HG03460 (cell line): ENCODE measurements at regions not wholly inside any gene's neighbourhood (a gene's known extent, or its start where the extent isn't known, plus 50 kb on each side); places are given as distances from the start of the nearest gene placed in this dataset.

Source experiments
- ATAC-seq: cut with Tn5 transposase; IDR thresholded peaks from one replicate; pipeline ENCODE4 v1.9.1; 2021; ENCODE audit not compliant: unreplicated experiment

DNA sequence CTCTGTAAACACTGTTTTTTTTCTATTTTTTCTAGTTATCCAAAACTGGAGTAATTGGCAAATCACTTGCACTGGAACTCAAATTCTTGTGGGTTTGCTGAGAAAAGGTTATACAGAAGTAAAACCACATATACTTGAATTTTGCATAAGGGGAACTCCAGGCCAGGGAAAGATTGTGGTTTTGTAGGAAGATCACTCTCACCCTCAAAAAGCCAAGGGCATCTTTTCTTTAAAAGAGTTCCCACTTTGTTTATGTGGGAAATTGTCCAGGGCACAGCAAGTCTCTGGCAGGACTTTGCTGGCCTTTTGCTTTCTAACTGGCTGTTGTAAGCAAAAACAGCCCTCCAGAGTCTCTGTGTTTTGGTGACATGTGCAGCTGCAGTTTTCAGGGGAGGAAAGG lies 340.3 kb upstream of the RBMS3 start:
- ATAC-seq = peak; percentile 85

- no peak for ATAC-seq
Measured at GRCh38 chr3:28940994-28941393, 339.9 kb upstream of the RBMS3 start.

DNA sequence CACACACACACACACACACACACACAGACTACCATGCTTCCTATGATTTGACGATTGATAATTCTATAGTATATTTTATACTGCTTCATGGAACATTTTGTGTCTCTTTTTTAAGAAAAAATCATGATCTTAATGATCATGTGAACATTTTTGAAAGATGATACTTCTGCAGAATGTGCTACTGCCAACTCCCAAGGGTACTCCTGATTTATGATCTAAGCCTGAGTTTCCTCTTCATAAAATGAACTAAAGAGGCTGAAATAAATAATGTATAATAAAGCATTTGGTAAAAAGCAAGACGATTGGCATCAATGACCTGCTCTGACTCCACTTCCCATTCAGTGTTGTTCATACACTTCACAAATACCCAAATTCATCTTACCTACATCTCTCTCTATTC lies 333.8 kb upstream of the RBMS3 start:
- ATAC-seq = no peak

DNA sequence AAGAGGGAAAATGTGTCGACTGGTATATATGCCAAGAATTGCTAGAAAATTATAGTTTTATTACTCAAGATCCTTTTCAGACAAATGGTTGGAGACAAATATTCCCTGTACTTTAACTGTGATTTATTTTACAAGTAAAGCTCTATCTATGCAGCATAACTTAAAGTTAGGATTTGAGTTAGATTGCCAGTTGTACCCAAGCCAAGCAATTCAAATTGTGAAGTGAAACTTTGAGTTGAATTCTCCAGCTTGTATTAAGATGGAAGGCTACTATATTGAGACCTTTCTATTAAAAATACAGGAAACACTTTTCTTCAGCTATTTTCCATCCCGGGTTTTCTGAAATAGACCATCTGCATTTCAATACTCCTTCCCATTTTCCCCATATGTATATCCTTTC lies 333.1 kb upstream of the RBMS3 start:
- no peak for ATAC-seq

- no peak for ATAC-seq
Measured at GRCh38 chr3:28948685-28949084, 332.2 kb upstream of the RBMS3 start.

DNA sequence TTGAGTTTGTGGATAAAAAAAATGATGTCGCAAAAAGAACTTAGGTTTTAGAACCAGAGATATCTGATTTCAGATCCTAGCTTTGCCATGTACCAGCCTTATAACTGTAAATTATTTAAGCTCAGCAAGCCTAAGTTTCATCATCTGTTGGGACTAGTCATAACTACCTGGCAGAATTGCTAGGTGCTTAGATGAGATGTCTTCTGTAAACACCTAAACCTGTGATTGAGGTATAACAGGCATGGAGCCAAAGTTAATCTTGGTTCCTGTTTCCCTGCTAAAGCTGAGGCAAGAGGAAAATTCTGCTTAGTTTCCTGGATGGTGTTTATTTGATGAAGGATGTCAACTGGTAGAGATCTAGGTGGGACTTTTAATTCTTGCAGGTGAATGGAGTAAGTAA lies 331.3 kb upstream of the RBMS3 start:
- no peak for ATAC-seq

DNA sequence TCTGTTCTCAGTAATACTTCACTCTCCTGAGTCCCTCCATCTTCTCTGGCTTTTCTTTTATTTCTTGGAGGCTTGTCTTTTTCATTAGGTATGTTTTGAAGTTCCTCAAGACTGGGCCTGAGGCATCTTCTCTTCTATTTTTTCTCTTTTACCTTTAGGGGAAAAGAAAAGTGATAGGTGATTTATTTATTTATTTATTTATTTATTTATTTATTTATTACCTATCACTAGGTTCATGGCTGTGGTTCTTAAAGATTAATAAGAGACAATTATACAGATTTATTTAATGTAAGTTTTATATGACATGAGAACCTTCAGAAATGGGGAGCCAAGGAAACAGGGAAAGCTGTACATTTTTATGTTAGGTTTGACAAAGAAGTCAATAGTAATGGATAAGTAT lies 330.3 kb upstream of the RBMS3 start:
- ATAC-seq = no peak

- no peak for ATAC-seq
Measured at GRCh38 chr3:28951772-28952556, 328.9 kb upstream of the RBMS3 start.

DNA sequence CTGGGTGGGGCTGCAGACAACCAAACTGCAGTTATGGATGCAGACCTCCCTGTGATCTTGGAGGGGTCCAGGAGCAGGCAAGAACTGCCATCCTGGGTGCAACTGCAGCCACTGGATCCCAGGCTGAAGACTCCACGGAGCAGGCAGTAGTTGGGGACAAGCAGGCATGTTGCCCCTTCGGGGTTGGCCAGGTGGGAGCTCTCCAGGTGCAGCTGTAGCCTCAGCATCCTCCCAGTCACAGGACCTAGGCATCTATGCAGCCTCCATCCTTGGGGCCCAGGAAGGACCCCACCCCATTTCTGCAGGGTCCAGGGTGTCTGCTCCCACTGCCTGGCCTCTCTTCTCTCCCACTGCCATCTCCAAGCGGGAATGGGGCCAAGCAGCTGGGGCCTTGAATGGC lies 322.2 kb upstream of the RBMS3 start:
- ATAC-seq = no peak

DNA sequence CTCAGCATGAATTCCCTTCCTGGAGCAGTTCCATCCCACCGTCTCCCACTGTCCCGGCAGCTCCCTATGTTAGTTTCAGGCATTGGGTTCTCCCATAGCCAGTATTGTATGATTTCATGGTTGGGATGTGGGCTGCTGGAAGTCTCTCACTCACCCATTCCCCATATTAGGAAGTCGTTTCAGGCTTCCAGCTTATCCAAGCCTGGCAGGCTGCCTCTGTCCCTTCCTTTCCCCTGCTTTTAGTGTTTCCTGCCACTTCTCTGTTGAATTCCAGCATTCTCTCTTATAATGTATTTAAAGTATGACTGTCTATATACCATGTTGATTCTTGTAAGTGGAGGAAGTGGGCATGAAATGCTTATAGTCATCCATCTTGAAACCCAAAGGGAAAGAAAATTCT lies 309.7 kb upstream of the RBMS3 start:
- no peak for ATAC-seq

DNA sequence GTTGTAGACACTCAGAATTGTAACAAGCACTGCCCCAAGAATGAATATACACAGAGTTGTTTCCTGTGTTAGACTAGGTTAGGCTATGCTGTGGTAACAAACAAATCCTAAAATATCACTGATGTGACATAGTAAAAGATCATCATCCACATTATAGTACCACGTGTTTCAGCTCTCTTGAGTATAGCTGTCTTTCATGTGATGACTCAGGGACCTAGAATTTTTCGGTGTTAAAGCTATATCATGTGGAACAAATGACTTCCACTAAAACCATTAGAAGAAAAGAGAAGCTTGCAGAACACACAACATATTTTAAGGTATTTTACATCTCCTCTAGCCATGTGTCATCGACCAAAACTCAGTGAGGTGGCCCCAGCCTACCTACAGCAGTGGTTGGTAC lies 307.9 kb upstream of the RBMS3 start:
- ATAC-seq = no peak

- ATAC-seq = no peak
Measured at GRCh38 chr3:28973609-28974008, 307.3 kb upstream of the RBMS3 start.

- no peak for ATAC-seq
Measured at GRCh38 chr3:28978092-28978491, 302.8 kb upstream of the RBMS3 start.

DNA sequence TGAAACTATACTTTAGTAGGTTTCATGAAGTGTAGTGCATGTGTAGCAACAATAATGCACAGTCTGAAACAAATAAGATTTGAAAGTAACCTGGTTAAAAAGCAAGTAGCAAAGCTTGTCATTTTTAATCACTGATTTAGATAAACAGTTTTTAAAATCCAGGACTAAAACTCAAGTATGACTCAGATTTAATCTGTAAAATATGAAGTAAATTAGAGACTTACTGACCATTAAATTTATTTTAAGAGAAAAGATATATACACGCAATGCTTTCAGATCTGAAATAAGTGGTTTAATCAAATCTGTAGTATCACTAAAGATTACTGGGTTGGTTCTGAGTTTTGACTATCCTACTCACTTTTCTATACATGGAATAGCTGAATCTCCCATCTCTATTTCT lies 300.7 kb upstream of the RBMS3 start:
- no peak for ATAC-seq

DNA sequence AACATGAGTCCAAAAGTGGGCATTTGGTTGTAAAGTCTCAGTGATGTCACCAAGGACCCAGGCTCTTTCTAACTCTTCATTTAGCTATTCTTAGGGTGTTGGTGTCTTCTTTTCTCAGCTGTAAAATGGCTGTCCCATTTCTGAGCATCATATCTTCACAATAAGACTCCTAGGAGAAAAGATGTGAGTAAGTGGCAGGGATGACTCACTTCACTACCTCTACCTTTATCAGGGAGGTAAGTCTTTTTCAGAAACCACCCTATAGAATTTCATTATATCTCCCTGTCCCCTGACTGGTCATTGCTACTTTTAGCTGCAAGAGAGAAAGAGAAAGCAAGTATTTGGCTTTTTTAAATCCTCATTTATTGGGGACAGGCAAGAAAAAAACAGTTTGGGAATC lies 300.2 kb upstream of the RBMS3 start:
- no peak for ATAC-seq

DNA sequence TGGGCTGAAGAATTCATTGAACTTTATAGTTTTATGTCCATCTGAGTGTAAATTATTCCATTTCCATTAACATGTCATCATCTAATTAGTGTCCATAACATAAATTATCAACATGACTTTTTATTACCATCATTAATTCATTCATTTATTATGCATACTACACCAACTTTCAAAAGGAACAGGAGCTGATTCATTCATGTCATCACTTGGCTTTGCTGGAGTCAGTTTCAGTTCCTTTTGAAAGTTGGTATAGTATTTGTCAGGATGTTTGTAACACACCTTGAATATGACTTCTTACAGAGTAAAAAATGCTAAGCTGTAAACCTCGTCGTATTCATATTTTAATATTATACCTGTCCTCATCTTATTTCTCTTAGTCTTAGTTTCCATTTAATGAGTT lies 298.0 kb upstream of the RBMS3 start:
- ATAC-seq = peak; percentile 77

GRCh38 chr3:28986922-28987321 lies 293.9 kb upstream of the RBMS3 start:
- ATAC-seq = no peak

GRCh38 chr3:28989646-28990089 lies 291.2 kb upstream of the RBMS3 start:
- ATAC-seq = peak; percentile 90

- no peak for ATAC-seq
Measured at GRCh38 chr3:28994161-28994905, 286.5 kb upstream of the RBMS3 start.

- peak; percentile 100 for ATAC-seq
Measured at GRCh38 chr3:29004885-29005599, 275.8 kb upstream of the RBMS3 start.

DNA sequence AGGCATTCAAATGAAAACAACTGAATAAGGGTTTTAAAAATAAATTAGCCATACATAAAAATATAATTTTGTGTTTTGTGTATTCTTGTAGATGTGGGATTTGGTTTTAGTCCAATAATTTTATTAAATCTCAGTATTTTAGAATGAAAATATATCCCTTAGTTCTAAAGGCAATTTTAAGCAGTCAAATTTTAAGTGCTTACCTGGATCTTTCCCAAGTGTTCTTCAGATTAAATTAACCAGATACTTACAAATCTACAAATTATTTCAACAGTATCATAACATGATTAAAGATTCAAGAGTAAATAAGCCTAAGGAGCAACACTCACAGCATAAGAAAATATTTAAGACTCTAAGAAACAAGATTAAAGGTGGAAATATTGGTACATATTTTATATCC lies 275.0 kb upstream of the RBMS3 start:
- ATAC-seq = no peak

DNA sequence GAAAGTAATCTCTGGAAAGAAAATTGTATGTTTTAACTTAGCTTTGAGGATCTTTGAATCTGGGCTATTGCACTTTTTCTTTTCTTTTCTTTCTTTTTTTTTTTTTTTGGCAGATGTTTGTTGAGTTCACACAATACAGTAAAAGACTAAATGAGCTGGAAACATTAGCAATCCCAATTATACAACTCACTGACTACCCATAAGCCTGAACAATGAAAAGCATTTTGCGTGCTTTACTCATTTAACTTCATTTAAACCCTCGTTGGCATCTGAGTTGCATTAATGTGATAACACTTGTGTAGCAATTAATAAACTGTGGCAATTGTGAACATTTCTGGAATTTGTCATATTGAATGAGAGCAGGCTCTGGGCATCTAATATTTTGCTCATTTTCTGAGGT lies 269.4 kb upstream of the RBMS3 start:
- no peak for ATAC-seq
